ENCODE measurements at regions not wholly inside any gene's neighbourhood (a gene's known extent, or its start where the extent isn't known, plus 50 kb on each side); places are given as distances from the start of the nearest gene placed in this dataset.

- Histone ChIP-seq H3K9ac (ENCODE audit: low read length) (no peak overlapping the region), H3K27ac (ENCODE audit: low read depth, low read length) (no peak overlapping the region), H2AFZ (ENCODE audit: low read depth, low read length, poor library complexity, severe bottlenecking) (no peak overlapping the region), H3K4me2 (ENCODE audit: low read length) (no peak overlapping the region), H3K9me2 (ENCODE audit: insufficient read depth) (no peaks in the 10 kb centered on the region), H3K9me3 (ENCODE audit: control insufficient read depth in 1 of 2, insufficient read depth in 1 of 2, low read depth in 1 of 2, low read length in 2 of 2) (no peaks in the 10 kb centered on the region), H3K4me1 (ENCODE audit: control insufficient read depth in 1 of 2, insufficient read depth in 2 of 2, low read length in 2 of 2) (peaks cover 0 to 3% of the 10 kb centered on the region in 2 experiments; a peak in 1 of 4 replicates), H3K36me3 (ENCODE audit: control insufficient read depth in 1 of 2, insufficient read depth in 2 of 2, low read length in 2 of 2) (no peaks in the 10 kb centered on the region), H3K4me3 (replicated peaks in 1 of 2; ENCODE audit: low read depth in 1 of 2, low read length in 2 of 2) (no peak overlapping the region), H3K27me3 (ENCODE audit: insufficient read depth, low read length) (no peaks in the 10 kb centered on the region), H4K20me1 (ENCODE audit: insufficient read depth) (no peaks in the 10 kb centered on the region), H3K79me2 (ENCODE audit: insufficient read depth, low read length) (no peaks in the 10 kb centered on the region)
- RAD21 ChIA-PET (ENCODE audit: low non-redundant PET in 1 of 2, low total read pairs in 2 of 2, uncharacterized antibody in 2 of 2, unreplicated experiment in 2 of 2) = no interaction called here
- no TSS peak for BruUV-seq (replicated peaks)
- ATAC-seq = no peak
- POLR2A ChIA-PET = no interaction called here
- intact Hi-C loops (cut with micrococcal nuclease) = loop anchor here (10.0 kb wide), 1 partner anchor 812 kb away; no protein-coding TSS in a partner anchor
- no peak for TF ChIP-seq ZFX (IDR thresholded peaks at IDR 0.05)
- no peak for TF ChIP-seq CBX3 (IDR thresholded peaks at IDR 0.05; ENCODE audit: low read depth)
- no peak for TF ChIP-seq SP1 (IDR thresholded peaks at IDR 0.05; ENCODE audit: low read depth)
- TF ChIP-seq SIN3A (IDR thresholded peaks at IDR 0.05; ENCODE audit: low read depth) = no peak
- no peak for TF ChIP-seq RAD21 (IDR thresholded peaks at IDR 0.05; ENCODE audit: low read depth)
- no peak for TF ChIP-seq CTCF (IDR thresholded peaks at IDR 0.05 in 2 of 3, conservative IDR thresholded peaks at IDR 0.05 in 1 of 3; ENCODE audit: borderline replicate concordance in 1 of 3, insufficient read depth in 1 of 3, low read depth in 2 of 3, low read length in 2 of 3)
- TF ChIP-seq FOSL1 (IDR thresholded peaks at IDR 0.05; ENCODE audit: low read depth) = no peak
- TF ChIP-seq ELF1 (IDR thresholded peaks at IDR 0.05; ENCODE audit: borderline replicate concordance, low read depth) = no peak
- TF ChIP-seq EZH2phosphoT487 (IDR thresholded peaks at IDR 0.05; ENCODE audit: borderline replicate concordance) = no peak
- CTCF ChIA-PET = no interaction called here
- DNase-seq (ENCODE audit: low read depth, low spot score) = no peak
Measured at GRCh38 chr6:113586413-113587077, 270.6 kb upstream of the MARCKS start.
